ENCODE measurements at regions not wholly inside any gene's neighbourhood (a gene's known extent, or its start where the extent isn't known, plus 50 kb on each side); places are given as distances from the start of the nearest gene placed in this dataset.
"Not testable (repeated sequence)": the region's sequence is repeated elsewhere in the genome, so short reads cannot be mapped to it uniquely, and the experiment has no call there.

GRCh38 chr5:152070591-152070990 is 145.9 kb upstream of the GLRA1 start:
- H3K36me3 ChIP-seq (ENCODE audit: control insufficient read depth, insufficient read depth, low read length) = no peaks in the 10 kb centered on the region
- WGBS (ENCODE audit: insufficient coverage, insufficient read length) = no CpG with 5 or more reads among the region's 2 CpGs
- H3K9me3 ChIP-seq (ENCODE audit: control insufficient read depth, insufficient read depth, low read length) = no peaks in the 10 kb centered on the region
- DNase-seq (ENCODE audit: low read depth, low spot score) = no peak
- H3K27ac ChIP-seq (ENCODE audit: low read length) = no peak overlapping the region
- no peak overlapping the region for H3K4me3 ChIP-seq (ENCODE audit: low read length)
- no peaks in the 10 kb centered on the region for H3K27me3 ChIP-seq (ENCODE audit: control insufficient read depth, insufficient read depth, low read length)
- peaks cover 3% of the 10 kb centered on the region; the same call in 1 of the 2 replicates for H3K4me1 ChIP-seq (ENCODE audit: control insufficient read depth, insufficient read depth, low read length)

GRCh38 chr5:152066784-152067183 is 142.1 kb upstream of the GLRA1 start:
- no peak for DNase-seq (ENCODE audit: low read depth, low spot score)
- WGBS (ENCODE audit: insufficient coverage, insufficient read length) = no CpG with 5 or more reads among the region's 3 CpGs
- no peak overlapping the region for H3K27ac ChIP-seq (ENCODE audit: low read length)

DNA sequence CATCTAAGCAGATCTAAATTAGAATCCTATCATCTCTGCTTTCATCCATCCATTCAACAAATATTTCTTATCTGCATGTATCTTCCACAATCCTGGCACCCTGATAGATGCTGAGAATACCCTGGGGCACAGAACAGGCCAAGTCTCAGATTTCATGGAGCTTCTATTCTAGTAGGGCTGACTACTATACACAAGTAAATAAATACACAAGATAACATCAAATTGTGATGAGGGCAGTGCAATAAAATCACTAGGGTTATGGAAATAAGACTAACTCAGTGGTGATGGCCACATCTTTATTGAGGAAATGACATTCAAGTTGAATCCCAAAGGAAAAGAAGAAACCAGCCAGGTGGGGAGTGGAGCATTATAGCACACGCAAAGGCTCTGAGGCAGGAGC is 138.4 kb upstream of the GLRA1 start:
- no CpG with 5 or more reads among the region's 1 CpG for WGBS (ENCODE audit: insufficient coverage, insufficient read length)
- Histone ChIP-seq H3K27me3 (ENCODE audit: control insufficient read depth, insufficient read depth, low read length) (no peaks in the 10 kb centered on the region), H3K4me3 (ENCODE audit: low read length) (no peak overlapping the region), H3K4me1 (ENCODE audit: control insufficient read depth, insufficient read depth, low read length) (peaks cover 3% of the 10 kb centered on the region; the same call in 1 of the 2 replicates), H3K9me3 (ENCODE audit: control insufficient read depth, insufficient read depth, low read length) (no peaks in the 10 kb centered on the region), H3K27ac (ENCODE audit: low read length) (no peak overlapping the region), H3K36me3 (ENCODE audit: control insufficient read depth, insufficient read depth, low read length) (no peaks in the 10 kb centered on the region)
- DNase-seq (ENCODE audit: low read depth, low spot score) = no peak

More at GRCh38 chr5:152066784-152067183, 142.1 kb upstream of the GLRA1 start:
- H3K4me3 ChIP-seq (ENCODE audit: low read length) = no peak overlapping the region
- H3K27me3 ChIP-seq (ENCODE audit: control insufficient read depth, insufficient read depth, low read length) = no peaks in the 10 kb centered on the region
- no peaks in the 10 kb centered on the region for H3K36me3 ChIP-seq (ENCODE audit: control insufficient read depth, insufficient read depth, low read length)
- no peaks in the 10 kb centered on the region for H3K9me3 ChIP-seq (ENCODE audit: control insufficient read depth, insufficient read depth, low read length)
- H3K4me1 ChIP-seq (ENCODE audit: control insufficient read depth, insufficient read depth, low read length) = peaks cover 3% of the 10 kb centered on the region; the same call in 1 of the 2 replicates

GRCh38 chr5:152061095-152061494 is 136.4 kb upstream of the GLRA1 start:
- Histone ChIP-seq H3K27me3 (ENCODE audit: control insufficient read depth, insufficient read depth, low read length) (no peaks in the 10 kb centered on the region), H3K4me3 (ENCODE audit: low read length) (no peak overlapping the region), H3K36me3 (ENCODE audit: control insufficient read depth, insufficient read depth, low read length) (no peaks in the 10 kb centered on the region), H3K4me1 (ENCODE audit: control insufficient read depth, insufficient read depth, low read length) (no peaks in the 10 kb centered on the region), H3K9me3 (ENCODE audit: control insufficient read depth, insufficient read depth, low read length) (no peaks in the 10 kb centered on the region), H3K27ac (ENCODE audit: low read length) (no peak overlapping the region)
- no peak for DNase-seq (ENCODE audit: low read depth, low spot score)
- no CpG with 5 or more reads among the region's 2 CpGs for WGBS (ENCODE audit: insufficient coverage, insufficient read length)

- Histone ChIP-seq H3K4me1 (ENCODE audit: control insufficient read depth, insufficient read depth, low read length) (no peaks in the 10 kb centered on the region), H3K36me3 (ENCODE audit: control insufficient read depth, insufficient read depth, low read length) (no peaks in the 10 kb centered on the region), H3K4me3 (ENCODE audit: low read length) (no peak overlapping the region), H3K9me3 (ENCODE audit: control insufficient read depth, insufficient read depth, low read length) (no peaks in the 10 kb centered on the region), H3K27ac (ENCODE audit: low read length) (no peak overlapping the region), H3K27me3 (ENCODE audit: control insufficient read depth, insufficient read depth, low read length) (no peaks in the 10 kb centered on the region)
- no CpG with 5 or more reads among the region's 6 CpGs for WGBS (ENCODE audit: insufficient coverage, insufficient read length)
- no peak for DNase-seq (ENCODE audit: low read depth, low spot score)
Observed at GRCh38 chr5:152058267-152058666, 133.6 kb upstream of the GLRA1 start.

DNA sequence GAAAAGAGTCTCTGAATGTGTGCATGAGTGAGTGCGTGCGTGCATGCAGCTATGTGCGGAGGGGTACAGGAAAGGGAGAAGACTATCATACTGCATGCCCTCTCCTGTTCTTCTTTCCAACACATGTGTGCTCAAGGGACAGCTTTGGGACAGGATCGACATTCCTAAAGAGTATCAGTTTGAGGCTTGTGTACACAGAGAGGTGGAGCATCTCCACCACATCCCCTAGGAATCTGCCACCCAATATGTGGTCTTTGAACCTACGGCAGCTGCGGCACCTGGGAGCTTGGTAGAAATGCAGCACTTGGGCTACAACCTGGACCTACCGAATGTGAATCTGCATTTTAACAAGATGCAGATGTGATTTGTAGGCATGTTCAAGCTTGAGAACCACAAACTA is 132.3 kb upstream of the GLRA1 start:
- H3K9me3 ChIP-seq (ENCODE audit: control insufficient read depth, insufficient read depth, low read length) = no peaks in the 10 kb centered on the region
- H3K4me1 ChIP-seq (ENCODE audit: control insufficient read depth, insufficient read depth, low read length) = no peaks in the 10 kb centered on the region
- WGBS (ENCODE audit: insufficient coverage, insufficient read length) = no CpG with 5 or more reads among the region's 7 CpGs
- no peaks in the 10 kb centered on the region for H3K27me3 ChIP-seq (ENCODE audit: control insufficient read depth, insufficient read depth, low read length)
- no peaks in the 10 kb centered on the region for H3K36me3 ChIP-seq (ENCODE audit: control insufficient read depth, insufficient read depth, low read length)
- no peak overlapping the region for H3K27ac ChIP-seq (ENCODE audit: low read length)
- DNase-seq (ENCODE audit: low read depth, low spot score) = no peak
- no peak overlapping the region for H3K4me3 ChIP-seq (ENCODE audit: low read length)

DNA sequence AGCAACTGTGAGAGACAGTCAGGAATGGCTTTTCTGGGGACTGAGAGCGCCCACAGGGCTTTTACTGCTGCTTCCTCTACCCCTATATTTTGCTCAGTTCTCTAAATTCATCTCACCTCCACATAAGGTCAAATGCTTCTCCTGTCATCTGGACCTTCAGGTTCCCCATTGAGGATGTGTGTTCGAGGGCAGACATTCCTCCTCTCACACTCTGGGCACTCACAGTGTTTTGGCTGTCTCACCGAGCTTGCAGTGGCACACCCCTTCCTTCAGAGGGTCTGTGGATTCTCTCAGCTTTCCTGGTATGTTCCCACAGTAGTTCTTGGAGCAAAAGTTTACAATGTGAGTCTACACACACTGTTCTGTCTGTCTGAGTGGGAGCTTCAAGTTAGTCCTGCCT is 127.8 kb upstream of the GLRA1 start:
- Histone ChIP-seq H3K27me3 (ENCODE audit: control insufficient read depth, insufficient read depth, low read length) (no peaks in the 10 kb centered on the region), H3K27ac (ENCODE audit: low read length) (no peak overlapping the region), H3K36me3 (ENCODE audit: control insufficient read depth, insufficient read depth, low read length) (no peaks in the 10 kb centered on the region), H3K4me3 (ENCODE audit: low read length) (no peak overlapping the region), H3K9me3 (ENCODE audit: control insufficient read depth, insufficient read depth, low read length) (no peaks in the 10 kb centered on the region), H3K4me1 (ENCODE audit: control insufficient read depth, insufficient read depth, low read length) (no peaks in the 10 kb centered on the region)
- no peak for DNase-seq (ENCODE audit: low read depth, low spot score)
- WGBS (ENCODE audit: insufficient coverage, insufficient read length) = no CpG with 5 or more reads among the region's 3 CpGs

- no peak overlapping the region for H3K4me3 ChIP-seq (ENCODE audit: low read length)
Observed at GRCh38 chr5:152051499-152052454, 127.1 kb upstream of the GLRA1 start.

DNA sequence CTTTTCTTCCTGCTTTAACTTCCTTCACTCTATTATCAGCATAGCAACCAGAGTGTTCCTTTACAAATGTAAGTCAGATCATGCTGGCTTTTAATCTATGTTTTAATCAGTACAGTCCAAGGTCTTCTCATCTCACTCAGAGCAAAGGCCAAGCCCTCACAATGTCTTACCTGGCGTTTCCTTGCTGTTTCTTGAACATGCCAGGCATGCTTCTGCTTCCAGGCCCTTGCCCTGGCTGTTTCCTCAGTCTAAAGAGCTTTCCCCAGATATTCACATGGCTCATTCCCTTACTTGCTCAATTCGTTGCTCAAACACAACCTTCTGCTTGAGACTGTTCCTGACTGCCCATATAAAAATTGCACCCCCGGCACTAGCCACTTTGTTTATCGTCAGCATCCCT is 121.7 kb upstream of the GLRA1 start:
- Histone ChIP-seq H3K9me3 (ENCODE audit: control insufficient read depth, insufficient read depth, low read length) (no peaks in the 10 kb centered on the region), H3K36me3 (ENCODE audit: control insufficient read depth, insufficient read depth, low read length) (no peaks in the 10 kb centered on the region), H3K4me1 (ENCODE audit: control insufficient read depth, insufficient read depth, low read length) (no peaks in the 10 kb centered on the region), H3K27me3 (ENCODE audit: control insufficient read depth, insufficient read depth, low read length) (no peaks in the 10 kb centered on the region), H3K27ac (ENCODE audit: low read length) (no peak overlapping the region), H3K4me3 (ENCODE audit: low read length) (no peak overlapping the region)
- no CpG with 5 or more reads among the region's 4 CpGs for WGBS (ENCODE audit: insufficient coverage, insufficient read length)
- no peak for DNase-seq (ENCODE audit: low read depth, low spot score)

More at GRCh38 chr5:152051499-152052454, 127.1 kb upstream of the GLRA1 start:
- no peaks in the 10 kb centered on the region for H3K36me3 ChIP-seq (ENCODE audit: control insufficient read depth, insufficient read depth, low read length)
- no peaks in the 10 kb centered on the region for H3K4me1 ChIP-seq (ENCODE audit: control insufficient read depth, insufficient read depth, low read length)
- no peak overlapping the region for H3K27ac ChIP-seq (ENCODE audit: low read length)
- H3K9me3 ChIP-seq (ENCODE audit: control insufficient read depth, insufficient read depth, low read length) = no peaks in the 10 kb centered on the region
- DNase-seq (ENCODE audit: low read depth, low spot score) = peak; percentile 18
- no CpG with 5 or more reads among the region's 10 CpGs for WGBS (ENCODE audit: insufficient coverage, insufficient read length)
- H3K27me3 ChIP-seq (ENCODE audit: control insufficient read depth, insufficient read depth, low read length) = no peaks in the 10 kb centered on the region

DNA sequence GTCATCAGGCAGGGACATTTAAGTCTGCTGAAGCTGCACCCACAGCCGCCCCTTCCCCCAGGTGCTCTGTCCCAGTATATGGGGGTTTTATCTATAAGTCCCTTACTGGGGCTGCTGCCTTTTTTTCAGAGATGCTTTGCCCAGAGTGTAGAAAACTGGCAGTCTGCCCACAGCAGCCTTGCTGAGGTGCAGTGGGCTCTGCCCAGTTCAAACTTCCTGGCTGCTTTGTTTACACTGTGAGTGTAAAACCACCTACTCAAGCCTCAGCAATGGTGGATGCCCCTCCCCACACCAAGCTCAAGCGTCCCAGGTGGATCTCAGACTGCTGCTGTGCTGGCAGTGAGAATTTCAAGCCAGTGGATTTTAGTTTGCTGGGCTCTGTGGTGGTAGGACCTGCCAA is 114.2 kb upstream of the GLRA1 start:
- H3K36me3 ChIP-seq (ENCODE audit: control insufficient read depth, insufficient read depth, low read length); H3K4me1 ChIP-seq (ENCODE audit: control insufficient read depth, insufficient read depth, low read length); H3K9me3 ChIP-seq (ENCODE audit: control insufficient read depth, insufficient read depth, low read length); H3K4me3 ChIP-seq (ENCODE audit: low read length); H3K27ac ChIP-seq (ENCODE audit: low read length); DNase-seq (ENCODE audit: low read depth, low spot score); H3K27me3 ChIP-seq (ENCODE audit: control insufficient read depth, insufficient read depth, low read length): not testable (repeated sequence)
- no CpG with 5 or more reads among the region's 2 CpGs for WGBS (ENCODE audit: insufficient coverage, insufficient read length)

All from iPS DF 6.9 (cell line).